GM21737 (cell line): ENCODE measurements at regions not wholly inside any gene's neighbourhood (a gene's known extent, or its start where the extent isn't known, plus 50 kb on each side); places are given as distances from the start of the nearest gene placed in this dataset.
"Not testable (repeated sequence)": the region's sequence is repeated elsewhere in the genome, so short reads cannot be mapped to it uniquely, and the experiment has no call there.

Source experiments
- ATAC-seq: cut with Tn5 transposase; IDR thresholded peaks from one replicate; pipeline ENCODE4 v1.9.1; 2021; ENCODE audit warnings: mild to moderate bottlenecking, moderate library complexity; ENCODE audit not compliant: unreplicated experiment

GRCh38 chr2:225911019-225911418 is 511.5 kb downstream of the NYAP2 start:
- ATAC-seq = no peak

GRCh38 chr2:225895126-225895525 is 495.6 kb downstream of the NYAP2 start:
- ATAC-seq = no peak

- ATAC-seq = no peak
These were observed 494.9 kb downstream of the NYAP2 start for GRCh38 chr2:225894236-225894980.

- ATAC-seq = no peak
These were observed 493.6 kb downstream of the NYAP2 start for GRCh38 chr2:225893151-225893550.

GRCh38 chr2:225891771-225892170 is 492.3 kb downstream of the NYAP2 start:
- no peak for ATAC-seq

GRCh38 chr2:225891013-225891412 is 491.5 kb downstream of the NYAP2 start:
- no peak for ATAC-seq

- no peak for ATAC-seq
These were observed 489.9 kb downstream of the NYAP2 start for GRCh38 chr2:225889452-225889851.

GRCh38 chr2:225867071-225867470 is 467.6 kb downstream of the NYAP2 start:
- no peak for ATAC-seq

- no peak for ATAC-seq
These were observed 466.0 kb downstream of the NYAP2 start for GRCh38 chr2:225865468-225865867.

- no peak for ATAC-seq
These were observed 464.9 kb downstream of the NYAP2 start for GRCh38 chr2:225864394-225864793.

GRCh38 chr2:225842939-225843338 is 443.4 kb downstream of the NYAP2 start:
- no peak for ATAC-seq

GRCh38 chr2:225841314-225841713 is 441.8 kb downstream of the NYAP2 start:
- no peak for ATAC-seq

GRCh38 chr2:225837328-225837727 is 437.8 kb downstream of the NYAP2 start:
- ATAC-seq = no peak

- no peak for ATAC-seq
These were observed 425.4 kb downstream of the NYAP2 start for GRCh38 chr2:225824748-225825449.

GRCh38 chr2:225821351-225821750 is 421.8 kb downstream of the NYAP2 start:
- ATAC-seq = no peak

- no peak for ATAC-seq
These were observed 421.3 kb downstream of the NYAP2 start for GRCh38 chr2:225820826-225821225.

- ATAC-seq = no peak
These were observed 415.0 kb downstream of the NYAP2 start for GRCh38 chr2:225814554-225814953.

GRCh38 chr2:225806105-225806504 is 406.6 kb downstream of the NYAP2 start:
- no peak for ATAC-seq

- ATAC-seq = not testable (repeated sequence)
These were observed 402.6 kb downstream of the NYAP2 start for GRCh38 chr2:225802076-225802475.

GRCh38 chr2:225797394-225797793 is 397.9 kb downstream of the NYAP2 start:
- no peak for ATAC-seq

- ATAC-seq = no peak
These were observed 395.3 kb downstream of the NYAP2 start for GRCh38 chr2:225794652-225795400.
